Activated CD4-positive, alpha-beta memory T cell treated with anti-CD3 and anti-CD28 coated beads, Interleukin-2, amount 10 ng/mL, durations not matched to agents 7 days and 5 days (primary cell): ENCODE measurements at regions not wholly inside any gene's neighbourhood (a gene's known extent, or its start where the extent isn't known, plus 50 kb on each side); places are given as distances from the start of the nearest gene placed in this dataset.
"Not testable (repeated sequence)": the region's sequence is repeated elsewhere in the genome, so short reads cannot be mapped to it uniquely, and the experiment has no call there.

Experiments
- CTCF ChIA-PET: fragments of 350-600 bp; sonication (Branson Sonifier 250); formaldehyde crosslinking; loops from one replicate; lab custom pipeline; 2021; ENCODE audit warnings: antibody characterized with exemption, inconsistent platforms; lab: Charles Lee
- POLR2A ChIA-PET: fragments of 350-600 bp; sonication (Branson Sonifier 250); formaldehyde crosslinking; loops from one replicate; lab custom pipeline; 2021; ENCODE audit warnings: antibody characterized with exemption; lab: Charles Lee
- DNase-seq: peaks from one replicate; pipeline ENCODE4 v3.0.0-alpha.2; 2020
- H3K27ac Mint-ChIP-seq: one replicate; pipeline ENCODE4 v1.8.0; 2021; ENCODE audit warnings: mild to moderate bottlenecking, mixed read lengths
- H3K27me3 Mint-ChIP-seq: one replicate; pipeline ENCODE4 v1.8.0; 2021; ENCODE audit warnings: mixed read lengths
- H3K36me3 Mint-ChIP-seq: one replicate; pipeline ENCODE4 v1.8.0; 2021; ENCODE audit warnings: low read depth, mixed read lengths
- H3K4me1 Mint-ChIP-seq: one replicate; pipeline ENCODE4 v1.8.0; 2021; ENCODE audit warnings: mixed read lengths
- H3K4me3 Mint-ChIP-seq: one replicate; pipeline ENCODE4 v1.8.0; 2021; ENCODE audit warnings: mild to moderate bottlenecking, mixed read lengths
- H3K9me3 Mint-ChIP-seq: one replicate; pipeline ENCODE4 v1.8.0; 2021; ENCODE audit warnings: mixed read lengths

GRCh38 chr11:93059117-93059957 lies 89.9 kb downstream of the MTNR1B start:
- Mint-ChIP-seq H3K4me3 (no peak overlapping the region), H3K36me3 (no peaks in the 10 kb centered on the region), H3K27ac (no peak overlapping the region), H3K9me3 (no peaks in the 10 kb centered on the region), H3K4me1 (peaks cover 3% of the 10 kb centered on the region), H3K27me3 (no peaks in the 10 kb centered on the region)
- CTCF ChIA-PET = no interaction called here
- no peak for DNase-seq
- POLR2A ChIA-PET = no interaction called here

GRCh38 chr11:93063086-93063485 lies 93.6 kb downstream of the MTNR1B start:
- H3K4me1 Mint-ChIP-seq = no peaks in the 10 kb centered on the region
- no peak overlapping the region for H3K4me3 Mint-ChIP-seq
- H3K27ac Mint-ChIP-seq = no peak overlapping the region
- ChIA-PET CTCF (no interaction called here), POLR2A (interaction anchor here (1.5 kb wide), 1 partner anchor 11 kb away, joined by 3 read pairs; no protein-coding TSS in a partner anchor)
- H3K9me3 Mint-ChIP-seq = no peaks in the 10 kb centered on the region
- no peaks in the 10 kb centered on the region for H3K36me3 Mint-ChIP-seq
- no peaks in the 10 kb centered on the region for H3K27me3 Mint-ChIP-seq
- no peak for DNase-seq

GRCh38 chr11:93065074-93065674 lies 95.7 kb downstream of the MTNR1B start:
- DNase-seq, POLR2A ChIA-PET, H3K9me3 Mint-ChIP-seq, H3K4me3 Mint-ChIP-seq, H3K4me1 Mint-ChIP-seq, H3K36me3 Mint-ChIP-seq, H3K27me3 Mint-ChIP-seq, H3K27ac Mint-ChIP-seq, CTCF ChIA-PET: not testable (repeated sequence)

- H3K36me3 Mint-ChIP-seq = no peaks in the 10 kb centered on the region
Measured at GRCh38 chr11:93067881-93068390, 98.5 kb downstream of the MTNR1B start.

GRCh38 chr11:93072229-93072914 lies 102.9 kb downstream of the MTNR1B start:
- ChIA-PET CTCF (interaction anchor here (0.6 kb wide), 1 partner anchor 580 kb away, joined by 6 read pairs; no protein-coding TSS in a partner anchor), POLR2A (no interaction called here)
- Mint-ChIP-seq H3K4me3 (no peak overlapping the region), H3K9me3 (no peaks in the 10 kb centered on the region), H3K4me1 (no peaks in the 10 kb centered on the region), H3K27me3 (peaks cover 4% of the 10 kb centered on the region), H3K36me3 (no peaks in the 10 kb centered on the region), H3K27ac (no peak overlapping the region)
- DNase-seq = no peak

More at GRCh38 chr11:93067881-93068390, 98.5 kb downstream of the MTNR1B start:
- no peak overlapping the region for H3K27ac Mint-ChIP-seq
- H3K4me1 Mint-ChIP-seq = no peaks in the 10 kb centered on the region
- H3K9me3 Mint-ChIP-seq = no peaks in the 10 kb centered on the region
- ChIA-PET CTCF (no interaction called here), POLR2A (no interaction called here)
- no peak for DNase-seq
- no peak overlapping the region for H3K4me3 Mint-ChIP-seq
- peaks cover 4% of the 10 kb centered on the region for H3K27me3 Mint-ChIP-seq

- POLR2A ChIA-PET = no interaction called here
- Mint-ChIP-seq H3K27me3 (peaks cover 4% of the 10 kb centered on the region), H3K9me3 (no peaks in the 10 kb centered on the region), H3K27ac (no peak overlapping the region), H3K4me1 (no peaks in the 10 kb centered on the region), H3K4me3 (no peak overlapping the region), H3K36me3 (no peaks in the 10 kb centered on the region)
- CTCF ChIA-PET = no interaction called here
- DNase-seq = no peak
Measured at GRCh38 chr11:93073026-93073425, 103.6 kb downstream of the MTNR1B start.

- Mint-ChIP-seq H3K27ac (no peak overlapping the region), H3K36me3 (no peaks in the 10 kb centered on the region), H3K4me3 (no peak overlapping the region), H3K4me1 (no peaks in the 10 kb centered on the region), H3K9me3 (no peaks in the 10 kb centered on the region), H3K27me3 (peaks cover 1% of the 10 kb centered on the region)
- no peak for DNase-seq
- ChIA-PET POLR2A (no interaction called here), CTCF (no interaction called here)
Measured at GRCh38 chr11:93073508-93074280, 104.2 kb downstream of the MTNR1B start.

GRCh38 chr11:93074352-93074751 lies 104.9 kb downstream of the MTNR1B start:
- POLR2A ChIA-PET = no interaction called here
- Mint-ChIP-seq H3K4me3 (no peak overlapping the region), H3K9me3 (no peaks in the 10 kb centered on the region)

GRCh38 chr11:93075782-93076181 lies 106.3 kb downstream of the MTNR1B start:
- POLR2A ChIA-PET = no interaction called here
- Mint-ChIP-seq H3K4me3 (no peak overlapping the region), H3K9me3 (no peaks in the 10 kb centered on the region), H3K27ac (no peak overlapping the region), H3K27me3 (no peaks in the 10 kb centered on the region), H3K36me3 (no peaks in the 10 kb centered on the region), H3K4me1 (no peaks in the 10 kb centered on the region)
- CTCF ChIA-PET = no interaction called here
- DNase-seq = no peak

More at GRCh38 chr11:93074352-93074751, 104.9 kb downstream of the MTNR1B start:
- H3K27ac Mint-ChIP-seq = no peak overlapping the region
- no peaks in the 10 kb centered on the region for H3K4me1 Mint-ChIP-seq
- DNase-seq = no peak
- CTCF ChIA-PET = no interaction called here
- no peaks in the 10 kb centered on the region for H3K36me3 Mint-ChIP-seq
- no peaks in the 10 kb centered on the region for H3K27me3 Mint-ChIP-seq

- Mint-ChIP-seq H3K27me3 (peaks cover 2% of the 10 kb centered on the region), H3K36me3 (no peaks in the 10 kb centered on the region), H3K9me3 (no peaks in the 10 kb centered on the region), H3K27ac (no peak overlapping the region), H3K4me3 (no peak overlapping the region), H3K4me1 (no peaks in the 10 kb centered on the region)
- POLR2A ChIA-PET = no interaction called here
- no peak for DNase-seq
- CTCF ChIA-PET = no interaction called here
Measured at GRCh38 chr11:93080146-93080759, 110.8 kb downstream of the MTNR1B start.

- CTCF ChIA-PET = no interaction called here
- no peak for DNase-seq
- H3K9me3 Mint-ChIP-seq = no peaks in the 10 kb centered on the region
- POLR2A ChIA-PET = no interaction called here
- H3K27me3 Mint-ChIP-seq = peaks cover 2% of the 10 kb centered on the region
- H3K4me3 Mint-ChIP-seq = no peak overlapping the region
- no peaks in the 10 kb centered on the region for H3K36me3 Mint-ChIP-seq
- H3K4me1 Mint-ChIP-seq = no peaks in the 10 kb centered on the region
- H3K27ac Mint-ChIP-seq = no peak overlapping the region
Measured at GRCh38 chr11:93081694-93082093, 112.2 kb downstream of the MTNR1B start.

GRCh38 chr11:93082900-93083299 lies 113.4 kb downstream of the MTNR1B start:
- H3K4me1 Mint-ChIP-seq = no peaks in the 10 kb centered on the region
- ChIA-PET CTCF (no interaction called here), POLR2A (no interaction called here)
- H3K9me3 Mint-ChIP-seq = no peaks in the 10 kb centered on the region
- no peak overlapping the region for H3K4me3 Mint-ChIP-seq
- no peak overlapping the region for H3K27ac Mint-ChIP-seq
- H3K27me3 Mint-ChIP-seq = peaks cover 2% of the 10 kb centered on the region
- no peak for DNase-seq
- no peaks in the 10 kb centered on the region for H3K36me3 Mint-ChIP-seq
